Fibroblast of lung (primary cell): ENCODE measurements at regions not wholly inside any gene's neighbourhood (a gene's known extent, or its start where the extent isn't known, plus 50 kb on each side); places are given as distances from the start of the nearest gene placed in this dataset.
"Not testable (repeated sequence)": the region's sequence is repeated elsewhere in the genome, so short reads cannot be mapped to it uniquely, and the experiment has no call there.

Experiments
- DNase-seq, 2 donors: peaks; one replicate each; pipeline versions ENCODE4 v3.0.0 to v3.0.0-alpha.2; 2010; ENCODE audit warnings: low read depth in 2 of 2
- H2AFZ ChIP-seq: 2 replicates; pipeline ENCODE4 v1.5.1; 2012; ENCODE audit warnings: low read length, control low read depth, inconsistent platforms
- H3K27ac ChIP-seq: 2 replicates; pipeline ENCODE4 v1.5.1; 2011; ENCODE audit warnings: low read length, control low read depth; ENCODE audit not compliant: insufficient read depth
- H3K27me3 ChIP-seq: 2 replicates; pipeline ENCODE4 v1.5.1; 2011; ENCODE audit warnings: mild to moderate bottlenecking, low read length; ENCODE audit not compliant: control insufficient read depth, insufficient read depth
- H3K36me3 ChIP-seq: 2 replicates; pipeline ENCODE4 v1.5.1; 2011; ENCODE audit warnings: low read length; ENCODE audit not compliant: control insufficient read depth, insufficient read depth
- H3K4me1 ChIP-seq: 2 replicates; pipeline ENCODE4 v1.5.1; 2011; ENCODE audit warnings: low read length; ENCODE audit not compliant: control insufficient read depth, insufficient read depth; ENCODE audit errors: extremely low read depth
- H3K4me2 ChIP-seq: 2 replicates; pipeline ENCODE4 v1.5.1; 2011; ENCODE audit warnings: low read length, control low read depth; ENCODE audit not compliant: insufficient read depth; ENCODE audit errors: extremely low read depth
- H3K4me3 ChIP-seq, 4 experiments: fragments of 200-600 bp in 1 of 4; sonication (generic) in 1 of 4; replicated peaks in 1 of 4; 2 replicates each; pipeline ENCODE4 v1.5.1; 2011 to 2016; ENCODE audit warnings: low read length in 4 of 4, low read depth in 3 of 4, mild to moderate bottlenecking in 3 of 4, control low read depth in 2 of 4, inconsistent platforms in 1 of 4, mixed read lengths in 1 of 4; ENCODE audit not compliant: insufficient read depth in 1 of 4; ENCODE audit errors: control extremely low read depth in 1 of 4
- H3K79me2 ChIP-seq: 2 replicates; pipeline ENCODE4 v1.5.1; 2012; ENCODE audit warnings: mild to moderate bottlenecking, low read length, inconsistent platforms; ENCODE audit not compliant: control insufficient read depth, insufficient read depth
- H3K9ac ChIP-seq: 2 replicates; pipeline ENCODE4 v1.5.1; 2011; ENCODE audit warnings: mild to moderate bottlenecking, low read length, control low read depth; ENCODE audit not compliant: insufficient read depth
- H3K9me3 ChIP-seq: 2 replicates; pipeline ENCODE4 v1.5.1; 2012; ENCODE audit warnings: low read depth, low read length; ENCODE audit not compliant: control insufficient read depth, insufficient read depth
- H4K20me1 ChIP-seq: 2 replicates; pipeline ENCODE4 v1.5.1; 2011; ENCODE audit warnings: low read length; ENCODE audit not compliant: control insufficient read depth, insufficient read depth; ENCODE audit errors: extremely low read depth
- CTCF ChIP-seq, 2 donors: IDR thresholded peaks in 1 of 2; conservative IDR thresholded peaks in 1 of 2; 1 replicate in 1 of 2; 2 replicates in 1 of 2; pipeline ENCODE4 v1.5.1; 2011 to 2012; ENCODE audit warnings: low read length in 2 of 2, control low read depth in 1 of 2, inconsistent platforms in 1 of 2, low read depth in 1 of 2, mild to moderate bottlenecking in 1 of 2
- EZH2 ChIP-seq: IDR thresholded peaks from 2 replicates; pipeline ENCODE4 v1.5.1; 2012; ENCODE audit warnings: low read length, control low read depth, mild to moderate bottlenecking; ENCODE audit errors: missing control alignments

GRCh38 chr3:137694836-137695235, 69.3 kb upstream of the SOX14 start:
- H3K36me3 ChIP-seq = no peaks in the 10 kb centered on the region
- TF ChIP-seq EZH2 = no peak
- no peak for TF ChIP-seq CTCF (conservative IDR thresholded peaks at IDR 0.05 in 1 of 2, IDR thresholded peaks at IDR 0.05 in 1 of 2; ENCODE audit: low read depth in 1 of 2, low read length in 2 of 2)
- H3K27me3 ChIP-seq = no peaks in the 10 kb centered on the region
- no peak overlapping the region for H3K9ac ChIP-seq
- H4K20me1 ChIP-seq = no peaks in the 10 kb centered on the region
- no peak overlapping the region for H3K4me2 ChIP-seq
- no peak overlapping the region for H3K27ac ChIP-seq
- no peaks in the 10 kb centered on the region for H3K9me3 ChIP-seq
- H3K4me1 ChIP-seq = no peaks in the 10 kb centered on the region
- H3K4me3 ChIP-seq = no peak overlapping the region
- no peaks in the 10 kb centered on the region for H3K79me2 ChIP-seq
- no peak for DNase-seq
- H2AFZ ChIP-seq = no peak overlapping the region

- no peaks in the 10 kb centered on the region for H3K36me3 ChIP-seq
- H3K4me1 ChIP-seq = no peaks in the 10 kb centered on the region
- H2AFZ ChIP-seq = no peak overlapping the region
- no peaks in the 10 kb centered on the region for H3K79me2 ChIP-seq
- H4K20me1 ChIP-seq = no peaks in the 10 kb centered on the region
- no peak overlapping the region for H3K4me3 ChIP-seq
- DNase-seq = no peak
- no peaks in the 10 kb centered on the region for H3K27me3 ChIP-seq
- no peak overlapping the region for H3K9ac ChIP-seq
- H3K9me3 ChIP-seq = no peaks in the 10 kb centered on the region
- TF ChIP-seq EZH2 (no peak), CTCF (conservative IDR thresholded peaks at IDR 0.05 in 1 of 2, IDR thresholded peaks at IDR 0.05 in 1 of 2; ENCODE audit: low read depth in 1 of 2, low read length in 2 of 2) (no peak)
- H3K4me2 ChIP-seq = no peak overlapping the region
- H3K27ac ChIP-seq = no peak overlapping the region
These were observed 68.8 kb upstream of the SOX14 start for GRCh38 chr3:137695351-137695750.

- DNase-seq = no peak
These were observed 55.0 kb upstream of the SOX14 start for GRCh38 chr3:137709011-137709601.

GRCh38 chr3:137713965-137714364, 50.1 kb upstream of the SOX14 start:
- not testable (repeated sequence) for DNase-seq, H3K27me3 ChIP-seq, H3K4me2 ChIP-seq, H3K9ac ChIP-seq, H3K79me2 ChIP-seq, H2AFZ ChIP-seq, H3K27ac ChIP-seq, H3K9me3 ChIP-seq, H4K20me1 ChIP-seq, H3K36me3 ChIP-seq, H3K4me1 ChIP-seq, H3K4me3 ChIP-seq

More at GRCh38 chr3:137709011-137709601, 55.0 kb upstream of the SOX14 start:
- Histone ChIP-seq H3K27me3 (no peaks in the 10 kb centered on the region), H2AFZ (no peak overlapping the region), H4K20me1 (no peaks in the 10 kb centered on the region), H3K9me3 (no peaks in the 10 kb centered on the region), H3K4me3 (no peak overlapping the region), H3K4me2 (no peak overlapping the region), H3K9ac (no peak overlapping the region), H3K27ac (no peak overlapping the region), H3K36me3 (no peaks in the 10 kb centered on the region), H3K79me2 (no peaks in the 10 kb centered on the region), H3K4me1 (no peaks in the 10 kb centered on the region)
- no peak for TF ChIP-seq CTCF (conservative IDR thresholded peaks at IDR 0.05 in 1 of 2, IDR thresholded peaks at IDR 0.05 in 1 of 2; ENCODE audit: low read depth in 1 of 2, low read length in 2 of 2)
